Brain microvascular endothelial cell (primary cell): ENCODE measurements at regions not wholly inside any gene's neighbourhood (a gene's known extent, or its start where the extent isn't known, plus 50 kb on each side); places are given as distances from the start of the nearest gene placed in this dataset.
A peak's percentile ranks its signal among the peaks of the same experiment; 100 is the strongest.
"Not testable (repeated sequence)": the region's sequence is repeated elsewhere in the genome, so short reads cannot be mapped to it uniquely, and the experiment has no call there.

Experiments
- DNase-seq: peaks from one replicate; pipeline ENCODE4 v3.0.0-alpha.2; 2020
- H3K27ac ChIP-seq: fragments of 250-450 bp; sonication (Bioruptor Pico); 2 replicates; pipeline ENCODE4 v1.5.1; 2020; ENCODE audit warnings: mild to moderate bottlenecking, moderate library complexity
- H3K27me3 ChIP-seq: fragments of 250-450 bp; sonication (Bioruptor Pico); replicated peaks from 2 replicates; pipeline ENCODE4 v1.5.1; 2020; ENCODE audit warnings: mild to moderate bottlenecking
- H3K36me3 ChIP-seq: fragments of 250-450 bp; sonication (Bioruptor Pico); replicated peaks from 2 replicates; pipeline ENCODE4 v1.5.1; 2020; ENCODE audit warnings: mild to moderate bottlenecking
- H3K4me3 ChIP-seq: 2 replicates; pipeline ENCODE4 v1.5.1; 2011; ENCODE audit warnings: low read depth, mild to moderate bottlenecking, control low read depth, low read length, moderate library complexity
- CTCF ChIP-seq: IDR thresholded peaks from 2 replicates; pipeline ENCODE4 v1.5.1; 2011; ENCODE audit warnings: low read depth, mild to moderate bottlenecking, moderate library complexity, low read length, control low read depth, inconsistent platforms; ENCODE audit errors: missing control alignments
- in situ Hi-C: cut with HindIII; loops from 2 replicates; pipeline ENCODE4 v1.10.0; 2017; ENCODE audit warnings: low sequenced_read_pairs, low pct_ligation_motif_present

GRCh38 chr5:127216898-127217675 lies 73.5 kb upstream of the MEGF10 start:
- Histone ChIP-seq H3K27ac (no peak overlapping the region), H3K27me3 (no peaks in the 10 kb centered on the region), H3K4me3 (no peak overlapping the region), H3K36me3 (no peaks in the 10 kb centered on the region)
- in situ Hi-C loops = no loop called here
- peak; percentile 27 for TF ChIP-seq CTCF
- no peak for DNase-seq

GRCh38 chr5:127221936-127222335 lies 68.7 kb upstream of the MEGF10 start:
- in situ Hi-C loops = not testable (repeated sequence)

GRCh38 chr5:127222571-127223156 lies 67.9 kb upstream of the MEGF10 start:
- in situ Hi-C loops, H3K27me3 ChIP-seq, H3K27ac ChIP-seq, H3K4me3 ChIP-seq, H3K36me3 ChIP-seq, DNase-seq: not testable (repeated sequence)

More at GRCh38 chr5:127221936-127222335, 68.7 kb upstream of the MEGF10 start:
- not testable (repeated sequence) for H3K27ac ChIP-seq, H3K4me3 ChIP-seq, H3K27me3 ChIP-seq, DNase-seq, H3K36me3 ChIP-seq

- H3K27me3 ChIP-seq = no peaks in the 10 kb centered on the region
- TF ChIP-seq CTCF = no peak
- DNase-seq = no peak
- H3K27ac ChIP-seq = no peak overlapping the region
- in situ Hi-C loops = no loop called here
- no peaks in the 10 kb centered on the region for H3K36me3 ChIP-seq
- no peak overlapping the region for H3K4me3 ChIP-seq
Measured at GRCh38 chr5:127223256-127223974, 67.2 kb upstream of the MEGF10 start.

GRCh38 chr5:127227881-127228280 lies 62.7 kb upstream of the MEGF10 start:
- in situ Hi-C loops = no loop called here
- Histone ChIP-seq H3K27ac (no peak overlapping the region), H3K27me3 (no peaks in the 10 kb centered on the region), H3K4me3 (no peak overlapping the region), H3K36me3 (no peaks in the 10 kb centered on the region)
- no peak for TF ChIP-seq CTCF
- no peak for DNase-seq

GRCh38 chr5:127228540-127229184 lies 61.9 kb upstream of the MEGF10 start:
- in situ Hi-C loops = no loop called here
- no peak for DNase-seq
- H3K4me3 ChIP-seq = peak overlapping the region; percentile 67
- no peak for TF ChIP-seq CTCF
- H3K27ac ChIP-seq = no peak overlapping the region
- no peaks in the 10 kb centered on the region for H3K36me3 ChIP-seq
- no peaks in the 10 kb centered on the region for H3K27me3 ChIP-seq
